Uterus (tissue), 2 donors: ENCODE measurements at regions not wholly inside any gene's neighbourhood (a gene's known extent, or its start where the extent isn't known, plus 50 kb on each side); places are given as distances from the start of the nearest gene placed in this dataset.

ENCODE experiments used
- CTCF ChIP-seq, 4 experiments: fragments of 200-600 bp in 2 of 4; fragments of 450-650 bp in 2 of 4; sonication (generic) in 2 of 4; IDR thresholded peaks; one replicate each; pipeline ENCODE4 v1.5.1; 2016 to 2019; ENCODE audit warnings: antibody characterized with exemption in 4 of 4, mild to moderate bottlenecking in 2 of 4, moderate library complexity in 1 of 4
- POLR2A ChIP-seq, 2 donors: fragments of 450-650 bp; IDR thresholded peaks; one replicate each; pipeline ENCODE4 v1.6.1; 2016; ENCODE audit warnings: antibody characterized with exemption in 2 of 2, mild to moderate bottlenecking in 1 of 2, moderate library complexity in 1 of 2

DNA sequence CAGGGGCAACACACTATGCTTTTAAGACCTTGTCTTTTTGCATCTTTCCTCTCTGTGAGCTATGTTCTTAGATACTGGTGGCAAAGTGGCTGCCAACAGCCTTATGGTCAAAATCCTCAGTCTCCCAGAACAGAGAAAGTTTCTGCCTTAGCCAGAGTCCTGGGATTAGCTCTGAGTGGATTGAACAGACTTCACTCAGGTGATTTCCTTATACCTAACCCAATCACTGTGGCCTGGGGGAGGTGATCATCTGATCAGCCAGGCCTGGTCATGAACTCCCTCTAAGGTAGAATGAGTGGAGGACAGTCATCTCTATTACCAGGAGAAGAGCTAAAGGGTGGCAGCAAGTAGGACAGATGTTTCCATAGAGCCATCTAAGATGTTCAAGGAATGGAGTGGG is 218.5 kb upstream of the E2F8 start:
- TF ChIP-seq CTCF (IDR thresholded peaks at IDR 0.05) = no peak
- no peak for TF ChIP-seq POLR2A (IDR thresholded peaks at IDR 0.05)
